ENCODE measurements at regions not wholly inside any gene's neighbourhood (a gene's known extent, or its start where the extent isn't known, plus 50 kb on each side); places are given as distances from the start of the nearest gene placed in this dataset.

DNA sequence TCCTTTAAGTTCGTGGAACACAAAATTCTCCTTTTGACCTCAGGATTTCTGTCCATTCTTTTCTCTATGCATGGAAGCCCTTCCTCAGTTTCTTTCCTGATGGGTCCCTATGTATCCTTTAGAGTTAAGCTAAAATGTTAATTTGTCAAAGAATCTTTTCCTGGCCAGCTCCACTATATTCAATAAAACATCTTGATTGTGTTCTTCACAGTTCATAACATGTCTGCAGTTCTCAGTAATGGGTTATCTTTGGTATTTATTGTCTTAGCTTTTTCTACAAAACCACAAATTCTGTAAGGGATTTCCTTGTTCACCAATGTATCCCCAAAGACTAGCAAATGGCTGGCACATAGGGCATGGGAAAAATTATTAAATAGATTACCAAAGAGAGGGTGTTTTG, 998.5 kb downstream of the ADGRL2 start:
- CTCF ChIA-PET, result no interaction called here
- H3K27ac ChIP-seq (ENCODE audit: low read depth, low read length, poor library complexity, severe bottlenecking), result no peak overlapping the region
- no peaks in the 10 kb centered on the region for H3K36me3 ChIP-seq (ENCODE audit: insufficient read depth, low read length, poor library complexity, severe bottlenecking)
- no peaks in the 10 kb centered on the region for H3K27me3 ChIP-seq (replicated peaks; ENCODE audit: insufficient read depth, low read depth, low read length, poor library complexity)
- POLR2A ChIA-PET (ENCODE audit: low non-redundant PET), result no interaction called here
- H3K4me1 ChIP-seq (ENCODE audit: insufficient read depth, low read length, poor library complexity, severe bottlenecking), result no peaks in the 10 kb centered on the region
- H3K9me3 ChIP-seq (ENCODE audit: low read depth, low read length, poor library complexity, severe bottlenecking), result no peaks in the 10 kb centered on the region
- no peak for DNase-seq (ENCODE audit: low spot score)
- H3K4me3 ChIP-seq (ENCODE audit: low read depth, low read length, poor library complexity, severe bottlenecking), result no peak overlapping the region
- no TSS peak for BruUV-seq (replicated peaks)
- TF ChIP-seq EZH2 (IDR thresholded peaks at IDR 0.05; ENCODE audit: borderline replicate concordance, low read depth, low read length, poor library complexity, severe bottlenecking), result no peak
- TF ChIP-seq, protein P1, sequence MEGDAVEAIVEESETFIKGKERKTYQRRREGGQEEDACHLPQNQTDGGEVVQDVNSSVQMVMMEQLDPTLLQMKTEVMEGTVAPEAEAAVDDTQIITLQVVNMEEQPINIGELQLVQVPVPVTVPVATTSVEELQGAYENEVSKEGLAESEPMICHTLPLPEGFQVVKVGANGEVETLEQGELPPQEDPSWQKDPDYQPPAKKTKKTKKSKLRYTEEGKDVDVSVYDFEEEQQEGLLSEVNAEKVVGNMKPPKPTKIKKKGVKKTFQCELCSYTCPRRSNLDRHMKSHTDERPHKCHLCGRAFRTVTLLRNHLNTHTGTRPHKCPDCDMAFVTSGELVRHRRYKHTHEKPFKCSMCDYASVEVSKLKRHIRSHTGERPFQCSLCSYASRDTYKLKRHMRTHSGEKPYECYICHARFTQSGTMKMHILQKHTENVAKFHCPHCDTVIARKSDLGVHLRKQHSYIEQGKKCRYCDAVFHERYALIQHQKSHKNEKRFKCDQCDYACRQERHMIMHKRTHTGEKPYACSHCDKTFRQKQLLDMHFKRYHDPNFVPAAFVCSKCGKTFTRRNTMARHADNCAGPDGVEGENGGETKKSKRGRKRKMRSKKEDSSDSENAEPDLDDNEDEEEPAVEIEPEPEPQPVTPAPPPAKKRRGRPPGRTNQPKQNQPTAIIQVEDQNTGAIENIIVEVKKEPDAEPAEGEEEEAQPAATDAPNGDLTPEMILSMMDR (conservative IDR thresholded peaks at IDR 0.05; ENCODE audit: low read depth, low read length), result no peak
- intact Hi-C loops (cut with micrococcal nuclease; ENCODE audit: unreplicated experiment), result loop anchor here (5.0 kb wide), 1 partner anchor 68 kb away; no protein-coding TSS in a partner anchor

GRCh38 chr1:82795508-82796149, 994.9 kb downstream of the ADGRL2 start:
- Histone ChIP-seq H3K27me3 (replicated peaks; ENCODE audit: insufficient read depth, low read depth, low read length, poor library complexity) (no peaks in the 10 kb centered on the region), H3K4me3 (ENCODE audit: low read depth, low read length, poor library complexity, severe bottlenecking) (no peak overlapping the region), H3K4me1 (ENCODE audit: insufficient read depth, low read length, poor library complexity, severe bottlenecking) (no peaks in the 10 kb centered on the region), H3K27ac (ENCODE audit: low read depth, low read length, poor library complexity, severe bottlenecking) (no peak overlapping the region), H3K9me3 (ENCODE audit: low read depth, low read length, poor library complexity, severe bottlenecking) (no peaks in the 10 kb centered on the region), H3K36me3 (ENCODE audit: insufficient read depth, low read length, poor library complexity, severe bottlenecking) (no peaks in the 10 kb centered on the region)
- CTCF ChIA-PET, result no interaction called here
- POLR2A ChIA-PET (ENCODE audit: low non-redundant PET), result no interaction called here
- no peak for TF ChIP-seq EZH2 (IDR thresholded peaks at IDR 0.05; ENCODE audit: borderline replicate concordance, low read depth, low read length, poor library complexity, severe bottlenecking)
- TF ChIP-seq, protein P1 (conservative IDR thresholded peaks at IDR 0.05; ENCODE audit: low read depth, low read length), result peak; percentile 36
- BruUV-seq (replicated peaks), result no TSS peak
- intact Hi-C loops (cut with micrococcal nuclease; ENCODE audit: unreplicated experiment), result loop anchor here (5.0 kb wide), 1 partner anchor 72 kb away; no protein-coding TSS in a partner anchor
- DNase-seq (ENCODE audit: low spot score), result peak; percentile 6

DNA sequence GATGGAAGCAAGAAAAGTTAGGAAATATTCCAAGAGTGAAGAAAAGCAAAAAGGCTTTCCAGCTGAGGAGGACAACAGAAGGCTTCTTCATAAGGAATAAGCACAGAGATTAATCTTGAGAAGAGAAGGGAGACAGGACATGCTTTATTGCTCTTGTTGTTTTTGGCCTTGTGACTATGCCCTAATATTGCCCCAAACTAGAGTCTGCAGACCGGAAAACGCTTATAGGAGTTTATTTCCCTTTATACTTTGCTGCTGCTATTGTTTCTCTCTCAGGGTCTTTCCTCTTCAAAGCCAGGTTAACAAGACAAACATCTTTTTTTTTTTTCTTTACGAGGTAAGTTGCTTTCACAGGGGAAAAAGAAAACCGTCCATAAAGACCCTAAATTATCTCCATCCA, 991.4 kb downstream of the ADGRL2 start:
- CTCF ChIA-PET, result no interaction called here
- H3K9me3 ChIP-seq (ENCODE audit: low read depth, low read length, poor library complexity, severe bottlenecking), result no peaks in the 10 kb centered on the region
- peaks cover 4% of the 10 kb centered on the region for H3K27me3 ChIP-seq (replicated peaks; ENCODE audit: insufficient read depth, low read depth, low read length, poor library complexity)
- TF ChIP-seq, protein P1 (conservative IDR thresholded peaks at IDR 0.05; ENCODE audit: low read depth, low read length), result no peak
- TF ChIP-seq EZH2 (IDR thresholded peaks at IDR 0.05; ENCODE audit: borderline replicate concordance, low read depth, low read length, poor library complexity, severe bottlenecking), result no peak
- no peaks in the 10 kb centered on the region for H3K4me1 ChIP-seq (ENCODE audit: insufficient read depth, low read length, poor library complexity, severe bottlenecking)
- no TSS peak for BruUV-seq (replicated peaks)
- no peak overlapping the region for H3K4me3 ChIP-seq (ENCODE audit: low read depth, low read length, poor library complexity, severe bottlenecking)
- no peak overlapping the region for H3K27ac ChIP-seq (ENCODE audit: low read depth, low read length, poor library complexity, severe bottlenecking)
- H3K36me3 ChIP-seq (ENCODE audit: insufficient read depth, low read length, poor library complexity, severe bottlenecking), result no peaks in the 10 kb centered on the region
- no peak for DNase-seq (ENCODE audit: low spot score)
- intact Hi-C loops (cut with micrococcal nuclease; ENCODE audit: unreplicated experiment), result no loop called here
- POLR2A ChIA-PET (ENCODE audit: low non-redundant PET), result interaction anchor here (0.6 kb wide), 1 partner anchor 172 kb away, joined by 5 read pairs; no protein-coding TSS in a partner anchor

All from A673 (cell line).